ENCODE measurements at regions not wholly inside any gene's neighbourhood (a gene's known extent, or its start where the extent isn't known, plus 50 kb on each side); places are given as distances from the start of the nearest gene placed in this dataset.

GRCh38 chr10:35808344-35808743, 166.2 kb upstream of the FZD8 start:
- TF ChIP-seq POLR2AphosphoS5 (IDR thresholded peaks at IDR 0.05; ENCODE audit: low read depth, low read length) = no peak
- TF ChIP-seq POLR2A (IDR thresholded peaks at IDR 0.05; ENCODE audit: low read depth, low read length) = no peak
- TF ChIP-seq TAF1 (IDR thresholded peaks at IDR 0.05; ENCODE audit: low read depth, low read length) = no peak
- TF ChIP-seq SPI1 (IDR thresholded peaks at IDR 0.05; ENCODE audit: low read depth, low read length) = no peak
- no peak for TF ChIP-seq POU2F2 (IDR thresholded peaks at IDR 0.05; ENCODE audit: low read depth, low read length)
- TF ChIP-seq PAX5 (IDR thresholded peaks at IDR 0.05; ENCODE audit: insufficient read depth, low read length, severe bottlenecking) = no peak

All from GM12891 (cell line).